IPS DF 6.9 (cell line): ENCODE measurements at regions not wholly inside any gene's neighbourhood (a gene's known extent, or its start where the extent isn't known, plus 50 kb on each side); places are given as distances from the start of the nearest gene placed in this dataset.

Experiments
- DNase-seq: peaks from one replicate; pipeline ENCODE4 v3.0.0-alpha.2; 2013; ENCODE audit warnings: low read depth, low spot score
- H3K27ac ChIP-seq: one replicate; pipeline ENCODE4 v1.5.1; 2013; ENCODE audit warnings: low read length, control low read depth
- H3K27me3 ChIP-seq: 2 replicates; pipeline ENCODE4 v1.6.1; 2013; ENCODE audit warnings: mild to moderate bottlenecking, low read length; ENCODE audit not compliant: control insufficient read depth, insufficient read depth
- H3K36me3 ChIP-seq: 2 replicates; pipeline ENCODE4 v1.6.1; 2013; ENCODE audit warnings: low read length; ENCODE audit not compliant: control insufficient read depth, insufficient read depth
- H3K4me1 ChIP-seq: 2 replicates; pipeline ENCODE4 v1.6.1; 2013; ENCODE audit warnings: low read length; ENCODE audit not compliant: control insufficient read depth, insufficient read depth
- H3K4me3 ChIP-seq: 2 replicates; pipeline ENCODE4 v1.5.1; 2013; ENCODE audit warnings: mild to moderate bottlenecking, low read length
- H3K9me3 ChIP-seq: 2 replicates; pipeline ENCODE4 v1.6.1; 2013; ENCODE audit warnings: low read length, inconsistent platforms; ENCODE audit not compliant: control insufficient read depth, insufficient read depth
- WGBS: extraction: QIAGEN DNeasy Blood & Tissue Kit; methylation state at CpG from one replicate; pipeline ENCODE4 v1.1.7; 2013; ENCODE audit warnings: mixed read lengths, missing lambda C conversion rate; ENCODE audit not compliant: insufficient read length, insufficient coverage; 5-methylcytosine and 5-hydroxymethylcytosine counted together

- H3K27me3 ChIP-seq = no peaks in the 10 kb centered on the region
- no peak overlapping the region for H3K27ac ChIP-seq
- no peaks in the 10 kb centered on the region; the same call in 1 of the 2 replicates for H3K4me1 ChIP-seq
- H3K9me3 ChIP-seq = no peaks in the 10 kb centered on the region
- no peak for DNase-seq
- no CpG with 5 or more reads among the region's 5 CpGs for WGBS
- H3K4me3 ChIP-seq = no peak overlapping the region
- H3K36me3 ChIP-seq = no peaks in the 10 kb centered on the region
Measured at GRCh38 chr18:42641996-42642395, 473.5 kb downstream of the RIT2 start.

GRCh38 chr18:42644729-42645131, 470.8 kb downstream of the RIT2 start:
- Histone ChIP-seq H3K4me3 (no peak overlapping the region), H3K4me1 (no peaks in the 10 kb centered on the region; the same call in 1 of the 2 replicates), H3K27ac (no peak overlapping the region), H3K27me3 (no peaks in the 10 kb centered on the region), H3K9me3 (no peaks in the 10 kb centered on the region), H3K36me3 (no peaks in the 10 kb centered on the region)
- DNase-seq = no peak
- no CpG with 5 or more reads among the region's 3 CpGs for WGBS

GRCh38 chr18:42649331-42650035, 466.0 kb downstream of the RIT2 start:
- no peaks in the 10 kb centered on the region for H3K9me3 ChIP-seq
- no peak overlapping the region for H3K27ac ChIP-seq
- no peaks in the 10 kb centered on the region; the same call in 1 of the 2 replicates for H3K4me1 ChIP-seq
- no peak overlapping the region for H3K4me3 ChIP-seq
- WGBS = no CpG with 5 or more reads among the region's 5 CpGs
- no peak for DNase-seq
- H3K27me3 ChIP-seq = no peaks in the 10 kb centered on the region
- no peaks in the 10 kb centered on the region for H3K36me3 ChIP-seq

- DNase-seq = no peak
- Histone ChIP-seq H3K27me3 (no peaks in the 10 kb centered on the region), H3K4me1 (no peaks in the 10 kb centered on the region; the same call in 1 of the 2 replicates), H3K9me3 (no peaks in the 10 kb centered on the region), H3K4me3 (no peak overlapping the region), H3K27ac (no peak overlapping the region), H3K36me3 (no peaks in the 10 kb centered on the region)
- WGBS = no CpG with 5 or more reads among the region's 3 CpGs
Measured at GRCh38 chr18:42654556-42654955, 460.9 kb downstream of the RIT2 start.

GRCh38 chr18:42657551-42657950, 457.9 kb downstream of the RIT2 start:
- no peak overlapping the region for H3K27ac ChIP-seq
- no peak for DNase-seq
- no peaks in the 10 kb centered on the region; the same call in 1 of the 2 replicates for H3K4me1 ChIP-seq
- H3K4me3 ChIP-seq = no peak overlapping the region
- WGBS = no CpG with 5 or more reads among the region's 1 CpG
- H3K36me3 ChIP-seq = no peaks in the 10 kb centered on the region
- H3K9me3 ChIP-seq = no peaks in the 10 kb centered on the region
- no peaks in the 10 kb centered on the region for H3K27me3 ChIP-seq

- WGBS = no CpG with 5 or more reads among the region's 3 CpGs
- Histone ChIP-seq H3K4me3 (no peak overlapping the region), H3K27me3 (no peaks in the 10 kb centered on the region), H3K9me3 (no peaks in the 10 kb centered on the region), H3K36me3 (no peaks in the 10 kb centered on the region), H3K4me1 (no peaks in the 10 kb centered on the region; the same call in 1 of the 2 replicates), H3K27ac (no peak overlapping the region)
- no peak for DNase-seq
Measured at GRCh38 chr18:42658171-42658570, 457.3 kb downstream of the RIT2 start.

- H3K4me1 ChIP-seq = no peaks in the 10 kb centered on the region; the same call in 1 of the 2 replicates
- H3K36me3 ChIP-seq = no peaks in the 10 kb centered on the region
- no peak overlapping the region for H3K27ac ChIP-seq
- no peak for DNase-seq
- no CpG with 5 or more reads among the region's 1 CpG for WGBS
- H3K9me3 ChIP-seq = no peaks in the 10 kb centered on the region
- H3K27me3 ChIP-seq = no peaks in the 10 kb centered on the region
- no peak overlapping the region for H3K4me3 ChIP-seq
Measured at GRCh38 chr18:42659187-42659586, 456.3 kb downstream of the RIT2 start.

GRCh38 chr18:42670860-42671259, 444.6 kb downstream of the RIT2 start:
- Histone ChIP-seq H3K36me3 (no peaks in the 10 kb centered on the region), H3K27me3 (no peaks in the 10 kb centered on the region), H3K4me1 (no peaks in the 10 kb centered on the region; the same call in 1 of the 2 replicates), H3K9me3 (no peaks in the 10 kb centered on the region), H3K4me3 (no peak overlapping the region), H3K27ac (no peak overlapping the region)
- DNase-seq = no peak
- WGBS = no CpG with 5 or more reads among the region's 4 CpGs

- Histone ChIP-seq H3K27me3 (no peaks in the 10 kb centered on the region), H3K9me3 (no peaks in the 10 kb centered on the region), H3K27ac (no peak overlapping the region), H3K4me1 (no peaks in the 10 kb centered on the region; the same call in 1 of the 2 replicates), H3K36me3 (no peaks in the 10 kb centered on the region), H3K4me3 (no peak overlapping the region)
- no CpG with 5 or more reads among the region's 1 CpG for WGBS
- no peak for DNase-seq
Measured at GRCh38 chr18:42675810-42676209, 439.7 kb downstream of the RIT2 start.

GRCh38 chr18:42683094-42683493, 432.4 kb downstream of the RIT2 start:
- H3K27me3 ChIP-seq = no peaks in the 10 kb centered on the region
- no peak overlapping the region for H3K27ac ChIP-seq
- H3K4me3 ChIP-seq = no peak overlapping the region
- no peaks in the 10 kb centered on the region for H3K4me1 ChIP-seq
- no peaks in the 10 kb centered on the region for H3K9me3 ChIP-seq
- no peak for DNase-seq
- no peaks in the 10 kb centered on the region for H3K36me3 ChIP-seq
- WGBS = no CpG with 5 or more reads among the region's 2 CpGs

- no CpG with 5 or more reads among the region's 4 CpGs for WGBS
- H3K36me3 ChIP-seq = no peaks in the 10 kb centered on the region
- no peak overlapping the region for H3K27ac ChIP-seq
- no peaks in the 10 kb centered on the region for H3K27me3 ChIP-seq
- no peaks in the 10 kb centered on the region for H3K4me1 ChIP-seq
- H3K9me3 ChIP-seq = no peaks in the 10 kb centered on the region
- no peak for DNase-seq
- no peak overlapping the region for H3K4me3 ChIP-seq
Measured at GRCh38 chr18:42689310-42689709, 426.2 kb downstream of the RIT2 start.
